ENCODE measurements at regions not wholly inside any gene's neighbourhood (a gene's known extent, or its start where the extent isn't known, plus 50 kb on each side); places are given as distances from the start of the nearest gene placed in this dataset.
"Not testable (repeated sequence)": the region's sequence is repeated elsewhere in the genome, so short reads cannot be mapped to it uniquely, and the experiment has no call there.

- H3K27ac ChIP-seq: no peak overlapping the region
- TF ChIP-seq CTCF (IDR thresholded peaks at IDR 0.05): no peak
- no peak for TF ChIP-seq ZFX (IDR thresholded peaks at IDR 0.05; ENCODE audit: borderline replicate concordance)
Observed at GRCh38 chr1:222897527-222898190, 82.8 kb downstream of the DISP1 start.

GRCh38 chr1:222898191-222898527, 83.3 kb downstream of the DISP1 start:
- TF ChIP-seq ZFX (IDR thresholded peaks at IDR 0.05; ENCODE audit: borderline replicate concordance): no peak

GRCh38 chr1:222899471-222899870, 84.6 kb downstream of the DISP1 start:
- no peak overlapping the region for H3K27ac ChIP-seq
- TF ChIP-seq ZFX (IDR thresholded peaks at IDR 0.05; ENCODE audit: borderline replicate concordance): no peak
- TF ChIP-seq CTCF (IDR thresholded peaks at IDR 0.05): no peak

More at GRCh38 chr1:222898191-222898527, 83.3 kb downstream of the DISP1 start:
- H3K27ac ChIP-seq: no peak overlapping the region

GRCh38 chr1:222904451-222904850, 89.6 kb downstream of the DISP1 start:
- TF ChIP-seq CTCF (IDR thresholded peaks at IDR 0.05) (no peak), ZFX (IDR thresholded peaks at IDR 0.05; ENCODE audit: borderline replicate concordance) (no peak)
- H3K27ac ChIP-seq: no peak overlapping the region

GRCh38 chr1:222905151-222905550, 90.3 kb downstream of the DISP1 start:
- TF ChIP-seq CTCF (IDR thresholded peaks at IDR 0.05) (no peak), ZFX (IDR thresholded peaks at IDR 0.05; ENCODE audit: borderline replicate concordance) (no peak)

GRCh38 chr1:222906271-222906739, 91.5 kb downstream of the DISP1 start:
- H3K27ac ChIP-seq: not testable (repeated sequence)
- TF ChIP-seq CTCF (IDR thresholded peaks at IDR 0.05): peak; percentile 45

More at GRCh38 chr1:222905151-222905550, 90.3 kb downstream of the DISP1 start:
- no peak overlapping the region for H3K27ac ChIP-seq

GRCh38 chr1:222909586-222909985, 94.7 kb downstream of the DISP1 start:
- no peak for TF ChIP-seq ZFX (IDR thresholded peaks at IDR 0.05; ENCODE audit: borderline replicate concordance)
- no peak for TF ChIP-seq CTCF (IDR thresholded peaks at IDR 0.05)
- H3K27ac ChIP-seq: no peak overlapping the region

GRCh38 chr1:222910699-222911098, 95.9 kb downstream of the DISP1 start:
- TF ChIP-seq CTCF (IDR thresholded peaks at IDR 0.05): no peak
- no peak for TF ChIP-seq ZFX (IDR thresholded peaks at IDR 0.05; ENCODE audit: borderline replicate concordance)
- H3K27ac ChIP-seq: no peak overlapping the region
